SU-DHL-6 (cell line): ENCODE measurements at regions not wholly inside any gene's neighbourhood (a gene's known extent, or its start where the extent isn't known, plus 50 kb on each side); places are given as distances from the start of the nearest gene placed in this dataset.

Experiments used
- CTCF ChIP-seq: fragments of 200-600 bp; sonication (generic); IDR thresholded peaks from one replicate; pipeline ENCODE4 v1.5.1; 2017; ENCODE audit warnings: antibody characterized with exemption, mild to moderate bottlenecking, low read length, moderate library complexity; ENCODE audit not compliant: insufficient read depth, poor library complexity, severe bottlenecking
- EZH2phosphoT487 ChIP-seq: fragments of 200-600 bp; sonication (generic), shearing (Covaris generic); conservative IDR thresholded peaks from 2 replicates; pipeline ENCODE4 v1.6.1; 2018; ENCODE audit warnings: mild to moderate bottlenecking, antibody characterized with exemption, low read length, moderate library complexity, mixed read lengths

GRCh38 chr12:13505636-13506035 lies 309.1 kb downstream of the EMP1 start:
- TF ChIP-seq CTCF (no peak), EZH2phosphoT487 (no peak)
